HL-60 (cell line): ENCODE measurements at regions not wholly inside any gene's neighbourhood (a gene's known extent, or its start where the extent isn't known, plus 50 kb on each side); places are given as distances from the start of the nearest gene placed in this dataset.

ENCODE experiments used
- DNase-seq, 2 experiments: peaks; one replicate each; pipeline ENCODE4 v3.0.0-alpha.2; 2010 to 2020; ENCODE audit warnings: low read depth in 1 of 2, low spot score in 1 of 2
- H3K27ac ChIP-seq: fragments of 250-450 bp; sonication (Bioruptor Pico); replicated peaks from 2 replicates; pipeline ENCODE4 v1.5.1; 2020; ENCODE audit warnings: mild to moderate bottlenecking, moderate library complexity
- H3K27me3 ChIP-seq: fragments of 250-450 bp; sonication (Bioruptor Pico); 2 replicates; pipeline ENCODE4 v1.5.1; 2021; ENCODE audit warnings: mild to moderate bottlenecking, moderate library complexity; ENCODE audit not compliant: insufficient read depth, poor library complexity, severe bottlenecking
- H3K4me3 ChIP-seq: replicated peaks from 2 replicates; pipeline ENCODE4 v1.5.1; 2011; ENCODE audit warnings: mild to moderate bottlenecking, control low read depth, low read length; ENCODE audit not compliant: insufficient read depth
- GABPA ChIP-seq: IDR thresholded peaks from 2 replicates; pipeline ENCODE4 v1.6.1; 2012; ENCODE audit warnings: low read depth
- POLR2AphosphoS5 ChIP-seq: IDR thresholded peaks from 2 replicates; pipeline ENCODE4 v1.6.1; 2012; ENCODE audit warnings: low read depth
- SPI1 ChIP-seq: IDR thresholded peaks from 2 replicates; pipeline ENCODE4 v1.6.1; 2012; ENCODE audit warnings: low read depth, mild to moderate bottlenecking, borderline replicate concordance
- TF ChIP-seq, protein P1 (sequence below): IDR thresholded peaks from one replicate; pipeline ENCODE4 v1.5.1; 2011; ENCODE audit warnings: low read length, control low read depth, inconsistent platforms; ENCODE audit not compliant: insufficient read depth
- TF ChIP-seq, protein P2 (sequence below): IDR thresholded peaks from 2 replicates; pipeline ENCODE4 v1.6.1; 2012; ENCODE audit warnings: low read depth; ENCODE audit not compliant: insufficient replicate concordance

DNA sequence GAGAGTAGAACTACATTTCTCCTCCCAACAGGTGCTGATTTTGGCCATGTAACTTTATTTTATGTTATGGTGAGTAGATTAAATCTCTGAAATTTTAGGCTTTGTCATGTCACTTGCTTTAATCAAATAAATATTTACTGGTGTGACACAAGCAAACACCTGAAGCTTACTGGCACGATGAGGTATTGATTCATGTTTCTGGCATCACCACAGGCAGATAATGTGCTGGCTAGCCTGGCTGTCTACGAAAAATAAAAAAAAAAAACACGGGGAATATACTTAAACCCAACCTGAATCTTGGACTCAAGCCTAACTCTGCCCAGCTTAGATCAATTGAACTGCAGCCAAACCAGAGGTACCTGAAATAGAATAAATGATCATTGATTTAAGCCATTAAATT lies 65.6 kb upstream of the CADM2 start:
- TF ChIP-seq, protein P1, sequence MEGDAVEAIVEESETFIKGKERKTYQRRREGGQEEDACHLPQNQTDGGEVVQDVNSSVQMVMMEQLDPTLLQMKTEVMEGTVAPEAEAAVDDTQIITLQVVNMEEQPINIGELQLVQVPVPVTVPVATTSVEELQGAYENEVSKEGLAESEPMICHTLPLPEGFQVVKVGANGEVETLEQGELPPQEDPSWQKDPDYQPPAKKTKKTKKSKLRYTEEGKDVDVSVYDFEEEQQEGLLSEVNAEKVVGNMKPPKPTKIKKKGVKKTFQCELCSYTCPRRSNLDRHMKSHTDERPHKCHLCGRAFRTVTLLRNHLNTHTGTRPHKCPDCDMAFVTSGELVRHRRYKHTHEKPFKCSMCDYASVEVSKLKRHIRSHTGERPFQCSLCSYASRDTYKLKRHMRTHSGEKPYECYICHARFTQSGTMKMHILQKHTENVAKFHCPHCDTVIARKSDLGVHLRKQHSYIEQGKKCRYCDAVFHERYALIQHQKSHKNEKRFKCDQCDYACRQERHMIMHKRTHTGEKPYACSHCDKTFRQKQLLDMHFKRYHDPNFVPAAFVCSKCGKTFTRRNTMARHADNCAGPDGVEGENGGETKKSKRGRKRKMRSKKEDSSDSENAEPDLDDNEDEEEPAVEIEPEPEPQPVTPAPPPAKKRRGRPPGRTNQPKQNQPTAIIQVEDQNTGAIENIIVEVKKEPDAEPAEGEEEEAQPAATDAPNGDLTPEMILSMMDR = no peak
- TF ChIP-seq, protein P2, sequence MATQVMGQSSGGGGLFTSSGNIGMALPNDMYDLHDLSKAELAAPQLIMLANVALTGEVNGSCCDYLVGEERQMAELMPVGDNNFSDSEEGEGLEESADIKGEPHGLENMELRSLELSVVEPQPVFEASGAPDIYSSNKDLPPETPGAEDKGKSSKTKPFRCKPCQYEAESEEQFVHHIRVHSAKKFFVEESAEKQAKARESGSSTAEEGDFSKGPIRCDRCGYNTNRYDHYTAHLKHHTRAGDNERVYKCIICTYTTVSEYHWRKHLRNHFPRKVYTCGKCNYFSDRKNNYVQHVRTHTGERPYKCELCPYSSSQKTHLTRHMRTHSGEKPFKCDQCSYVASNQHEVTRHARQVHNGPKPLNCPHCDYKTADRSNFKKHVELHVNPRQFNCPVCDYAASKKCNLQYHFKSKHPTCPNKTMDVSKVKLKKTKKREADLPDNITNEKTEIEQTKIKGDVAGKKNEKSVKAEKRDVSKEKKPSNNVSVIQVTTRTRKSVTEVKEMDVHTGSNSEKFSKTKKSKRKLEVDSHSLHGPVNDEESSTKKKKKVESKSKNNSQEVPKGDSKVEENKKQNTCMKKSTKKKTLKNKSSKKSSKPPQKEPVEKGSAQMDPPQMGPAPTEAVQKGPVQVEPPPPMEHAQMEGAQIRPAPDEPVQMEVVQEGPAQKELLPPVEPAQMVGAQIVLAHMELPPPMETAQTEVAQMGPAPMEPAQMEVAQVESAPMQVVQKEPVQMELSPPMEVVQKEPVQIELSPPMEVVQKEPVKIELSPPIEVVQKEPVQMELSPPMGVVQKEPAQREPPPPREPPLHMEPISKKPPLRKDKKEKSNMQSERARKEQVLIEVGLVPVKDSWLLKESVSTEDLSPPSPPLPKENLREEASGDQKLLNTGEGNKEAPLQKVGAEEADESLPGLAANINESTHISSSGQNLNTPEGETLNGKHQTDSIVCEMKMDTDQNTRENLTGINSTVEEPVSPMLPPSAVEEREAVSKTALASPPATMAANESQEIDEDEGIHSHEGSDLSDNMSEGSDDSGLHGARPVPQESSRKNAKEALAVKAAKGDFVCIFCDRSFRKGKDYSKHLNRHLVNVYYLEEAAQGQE = no peak
- TF ChIP-seq POLR2AphosphoS5 (no peak), GABPA (no peak), SPI1 (no peak)
- Histone ChIP-seq H3K27me3 (no peaks in the 10 kb centered on the region), H3K4me3 (no peak overlapping the region), H3K27ac (no peak overlapping the region)
- DNase-seq = no peak

GRCh38 chr3:84904212-84904611 lies 54.6 kb upstream of the CADM2 start:
- DNase-seq = no peak
- no peak overlapping the region for H3K4me3 ChIP-seq

DNA sequence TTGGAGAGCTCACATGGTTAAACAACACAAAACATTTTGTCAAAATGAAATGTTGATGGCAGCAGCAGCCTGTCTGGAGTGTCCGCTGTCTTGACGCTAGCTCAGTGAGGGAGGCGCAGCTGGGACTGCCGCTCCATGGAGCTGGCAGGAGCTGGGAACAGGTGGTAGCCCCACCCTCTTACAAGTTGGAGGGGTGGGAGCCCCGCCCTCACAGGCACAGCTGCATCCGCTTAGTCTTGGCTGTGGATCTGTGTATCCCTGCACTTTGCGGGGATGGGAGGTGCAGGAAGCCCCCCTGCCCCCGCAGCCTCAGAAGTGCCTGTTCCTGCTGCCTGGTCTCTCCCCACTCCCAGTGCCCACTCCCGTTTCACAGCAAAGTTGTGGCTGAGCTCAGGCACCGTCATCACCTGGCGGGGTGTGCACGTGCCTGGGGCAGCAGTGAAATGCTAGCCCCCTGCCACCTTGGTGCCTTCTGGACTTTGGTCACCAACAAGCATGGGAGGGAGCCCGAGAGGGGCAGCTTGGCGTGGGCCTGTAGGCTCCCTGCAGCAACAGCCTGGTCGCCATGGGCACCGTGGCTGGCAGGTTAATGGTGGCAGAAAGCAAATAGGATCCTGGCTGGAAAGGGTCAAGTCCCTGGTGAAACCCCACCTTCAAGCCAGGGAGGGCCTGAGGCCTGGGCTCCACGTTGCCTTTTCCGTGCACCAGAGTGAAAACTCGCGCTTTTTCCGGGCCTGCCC lies 53.8 kb upstream of the CADM2 start:
- Histone ChIP-seq H3K4me3 (no peak overlapping the region), H3K27ac (no peak overlapping the region), H3K27me3 (no peaks in the 10 kb centered on the region)
- DNase-seq = no peak
- TF ChIP-seq POLR2AphosphoS5 = no peak

More at GRCh38 chr3:84904212-84904611, 54.6 kb upstream of the CADM2 start:
- Histone ChIP-seq H3K27ac (no peak overlapping the region), H3K27me3 (no peaks in the 10 kb centered on the region)
- TF ChIP-seq SPI1 (no peak), POLR2AphosphoS5 (no peak), GABPA (no peak)
- TF ChIP-seq, protein P1 = no peak
- TF ChIP-seq, protein P2 = no peak

GRCh38 chr3:84905556-84905920 lies 53.3 kb upstream of the CADM2 start:
- H3K4me3 ChIP-seq = no peak overlapping the region
- no peak overlapping the region for H3K27ac ChIP-seq
- TF ChIP-seq, protein P2 = no peak
- TF ChIP-seq GABPA (no peak), SPI1 (no peak), POLR2AphosphoS5 (no peak)
- TF ChIP-seq, protein P1 = no peak
- no peaks in the 10 kb centered on the region for H3K27me3 ChIP-seq
- DNase-seq = no peak
